ENCODE measurements at regions not wholly inside any gene's neighbourhood (a gene's known extent, or its start where the extent isn't known, plus 50 kb on each side); places are given as distances from the start of the nearest gene placed in this dataset.

- Histone ChIP-seq H3K4me1 (no peaks in the 10 kb centered on the region), H3K9me3 (no peaks in the 10 kb centered on the region), H3K27ac (no peak overlapping the region), H3K4me3 (no peak overlapping the region), H3K36me3 (no peaks in the 10 kb centered on the region), H3K27me3 (peaks cover 0 to 11% (median 0%) of the 10 kb centered on the region in 9 donors)
- DNase-seq (no peak), ATAC-seq (no peak)
- WGBS, 4 donors: 17 to 24% (median 21%) methylated on average over 4 of the region's 4 CpGs
- intact Hi-C loops (cut with DNase I): no loop called here
- TF ChIP-seq POLR2A (IDR thresholded peaks at IDR 0.05) (no peak), CTCF (IDR thresholded peaks at IDR 0.05) (no peak)
Observed at GRCh38 chr11:93075782-93076181, 106.3 kb downstream of the MTNR1B start.

DNA sequence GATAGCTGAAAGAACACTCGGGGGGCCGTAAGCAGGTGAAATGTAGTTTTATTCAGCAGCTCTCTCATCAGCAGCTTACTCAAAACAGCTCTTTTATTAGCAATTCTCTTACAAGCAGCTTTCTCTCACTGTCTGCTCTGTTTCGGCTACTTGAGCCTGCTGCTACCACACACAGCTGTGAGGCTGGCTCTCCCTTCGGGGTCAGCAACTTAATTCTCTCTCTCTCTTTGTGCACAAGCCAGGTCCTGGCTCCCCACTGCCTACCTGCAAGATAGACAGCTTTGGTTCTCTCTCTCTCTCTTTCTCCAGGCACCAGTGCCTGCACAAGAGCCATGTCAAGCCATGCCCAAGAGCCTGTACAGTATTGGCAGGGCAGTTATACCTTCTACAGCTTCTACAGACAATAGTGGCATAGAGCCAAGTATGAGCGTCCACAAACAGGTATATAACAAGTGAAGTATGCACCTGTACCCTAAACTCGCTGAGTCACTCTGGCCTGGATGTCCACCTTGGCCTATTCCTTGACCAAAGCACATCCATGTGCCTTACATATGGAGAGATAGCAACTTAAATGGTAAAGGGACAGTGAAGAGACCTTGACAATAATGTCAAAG is 110.8 kb downstream of the MTNR1B start:
- Histone ChIP-seq H3K9me3 (no peaks in the 10 kb centered on the region), H3K4me3 (no peak overlapping the region), H3K4me1 (no peaks in the 10 kb centered on the region), H3K36me3 (no peaks in the 10 kb centered on the region), H3K27ac (no peak overlapping the region), H3K27me3 (peaks cover 0 to 10% (median 0%) of the 10 kb centered on the region in 9 donors)
- ATAC-seq (no peak), DNase-seq (no peak)
- 64 to 75% (median 72%) methylated on average over 6 of the region's 6 CpGs for WGBS, 4 donors
- TF ChIP-seq CTCF (IDR thresholded peaks at IDR 0.05) (no peak), POLR2A (IDR thresholded peaks at IDR 0.05) (no peak)
- intact Hi-C loops (cut with DNase I): loop anchor here in 1 of 10 donors (10.0 kb wide), 1 partner anchor 75 kb away; no protein-coding TSS in a partner anchor

- H3K4me3 ChIP-seq: no peak overlapping the region
- H3K9me3 ChIP-seq: no peaks in the 10 kb centered on the region
- H3K36me3 ChIP-seq: no peaks in the 10 kb centered on the region
- DNase-seq (no peak), ATAC-seq (no peak)
- WGBS, 4 donors: 22 to 50% (median 34%) methylated on average over 1 of the region's 1 CpG
- intact Hi-C loops (cut with DNase I): loop anchor here in 1 of 10 donors (10.0 kb wide), 1 partner anchor 77 kb away; no protein-coding TSS in a partner anchor
- TF ChIP-seq CTCF (IDR thresholded peaks at IDR 0.05) (no peak), POLR2A (IDR thresholded peaks at IDR 0.05) (no peak)
- no peak overlapping the region for H3K27ac ChIP-seq
- peaks cover 0 to 10% (median 0%) of the 10 kb centered on the region in 9 donors for H3K27me3 ChIP-seq
- no peaks in the 10 kb centered on the region for H3K4me1 ChIP-seq
Observed at GRCh38 chr11:93081694-93082093, 112.2 kb downstream of the MTNR1B start.

- Histone ChIP-seq H3K27me3 (peaks cover 0 to 10% (median 0%) of the 10 kb centered on the region in 9 donors), H3K9me3 (no peaks in the 10 kb centered on the region), H3K4me3 (no peak overlapping the region), H3K27ac (no peak overlapping the region), H3K36me3 (no peaks in the 10 kb centered on the region), H3K4me1 (peaks cover 0 to 5% (median 0%) of the 10 kb centered on the region in 12 donors)
- DNase-seq (no peak), ATAC-seq (no peak)
- intact Hi-C loops (cut with DNase I): loop anchor here in 1 of 10 donors (10.0 kb wide), 1 partner anchor 78 kb away; no protein-coding TSS in a partner anchor
- WGBS, 4 donors: 77 to 81% (median 78%) methylated on average over 6 of the region's 6 CpGs
- TF ChIP-seq CTCF (IDR thresholded peaks at IDR 0.05): no peak
- no peak for TF ChIP-seq POLR2A (IDR thresholded peaks at IDR 0.05)
Observed at GRCh38 chr11:93082900-93083299, 113.4 kb downstream of the MTNR1B start.
